ENCODE measurements at regions not wholly inside any gene's neighbourhood (a gene's known extent, or its start where the extent isn't known, plus 50 kb on each side); places are given as distances from the start of the nearest gene placed in this dataset.

DNA sequence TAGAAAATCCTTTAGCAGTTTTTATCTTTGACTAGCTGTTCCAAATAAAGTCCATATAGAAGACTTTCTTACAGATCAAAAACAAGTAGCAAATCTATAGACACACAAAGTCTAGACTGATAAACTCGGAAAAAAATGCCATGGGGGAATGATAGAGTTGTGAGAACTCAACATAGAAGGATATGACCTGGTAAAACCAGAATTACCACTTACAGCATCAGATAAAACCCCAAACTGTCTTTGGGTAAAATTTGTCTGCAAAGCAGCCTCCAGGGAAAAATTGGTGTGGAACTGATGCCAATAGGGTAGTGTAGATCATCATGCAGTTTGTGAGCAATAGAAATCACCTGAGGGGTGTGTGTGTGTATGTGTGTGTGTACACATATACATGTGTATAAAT is 579.1 kb downstream of the SPOCK3 start:
- no peak overlapping the region for H3K9ac ChIP-seq (ENCODE audit: low read depth, low read length, poor library complexity, severe bottlenecking)
- H2AFZ ChIP-seq (ENCODE audit: low read length) = no peak overlapping the region
- no peaks in the 10 kb centered on the region for H3K9me2 ChIP-seq (replicated peaks; ENCODE audit: low read depth, low read length)
- H3K4me3 ChIP-seq (ENCODE audit: low read length, poor library complexity, severe bottlenecking) = no peak overlapping the region
- no peaks in the 10 kb centered on the region for H3K9me3 ChIP-seq (ENCODE audit: insufficient read depth, low read depth, low read length)
- no peaks in the 10 kb centered on the region for H3K79me2 ChIP-seq (ENCODE audit: insufficient read depth, low read length)
- H4K20me1 ChIP-seq (ENCODE audit: insufficient read depth, low read length, poor library complexity, severe bottlenecking) = no peaks in the 10 kb centered on the region
- TF ChIP-seq EZH2phosphoT487 (IDR thresholded peaks at IDR 0.05; ENCODE audit: borderline replicate concordance) = no peak
- TF ChIP-seq, protein P1, sequence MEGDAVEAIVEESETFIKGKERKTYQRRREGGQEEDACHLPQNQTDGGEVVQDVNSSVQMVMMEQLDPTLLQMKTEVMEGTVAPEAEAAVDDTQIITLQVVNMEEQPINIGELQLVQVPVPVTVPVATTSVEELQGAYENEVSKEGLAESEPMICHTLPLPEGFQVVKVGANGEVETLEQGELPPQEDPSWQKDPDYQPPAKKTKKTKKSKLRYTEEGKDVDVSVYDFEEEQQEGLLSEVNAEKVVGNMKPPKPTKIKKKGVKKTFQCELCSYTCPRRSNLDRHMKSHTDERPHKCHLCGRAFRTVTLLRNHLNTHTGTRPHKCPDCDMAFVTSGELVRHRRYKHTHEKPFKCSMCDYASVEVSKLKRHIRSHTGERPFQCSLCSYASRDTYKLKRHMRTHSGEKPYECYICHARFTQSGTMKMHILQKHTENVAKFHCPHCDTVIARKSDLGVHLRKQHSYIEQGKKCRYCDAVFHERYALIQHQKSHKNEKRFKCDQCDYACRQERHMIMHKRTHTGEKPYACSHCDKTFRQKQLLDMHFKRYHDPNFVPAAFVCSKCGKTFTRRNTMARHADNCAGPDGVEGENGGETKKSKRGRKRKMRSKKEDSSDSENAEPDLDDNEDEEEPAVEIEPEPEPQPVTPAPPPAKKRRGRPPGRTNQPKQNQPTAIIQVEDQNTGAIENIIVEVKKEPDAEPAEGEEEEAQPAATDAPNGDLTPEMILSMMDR (conservative IDR thresholded peaks at IDR 0.05; ENCODE audit: low read length) = no peak
- no peak overlapping the region for H3K4me2 ChIP-seq (ENCODE audit: low read depth, low read length, poor library complexity, severe bottlenecking)
- H3F3A ChIP-seq (ENCODE audit: low read depth) = no peaks in the 10 kb centered on the region
- H3K36me3 ChIP-seq (ENCODE audit: insufficient read depth, low read length) = no peaks in the 10 kb centered on the region
- H3K27me3 ChIP-seq (ENCODE audit: insufficient read depth, low read length, poor library complexity, severe bottlenecking) = no peaks in the 10 kb centered on the region
- H3K4me1 ChIP-seq (ENCODE audit: insufficient read depth, low read length, poor library complexity, severe bottlenecking) = no peaks in the 10 kb centered on the region

GRCh38 chr4:166655705-166656104 is 578.6 kb downstream of the SPOCK3 start:
- no peaks in the 10 kb centered on the region for H3K36me3 ChIP-seq (ENCODE audit: insufficient read depth, low read length)
- no peaks in the 10 kb centered on the region for H3K9me2 ChIP-seq (replicated peaks; ENCODE audit: low read depth, low read length)
- H2AFZ ChIP-seq (ENCODE audit: low read length) = no peak overlapping the region
- no peaks in the 10 kb centered on the region for H3K4me1 ChIP-seq (ENCODE audit: insufficient read depth, low read length, poor library complexity, severe bottlenecking)
- no peak for TF ChIP-seq EZH2phosphoT487 (IDR thresholded peaks at IDR 0.05; ENCODE audit: borderline replicate concordance)
- TF ChIP-seq, protein P1 (conservative IDR thresholded peaks at IDR 0.05; ENCODE audit: low read length) = no peak
- no peaks in the 10 kb centered on the region for H3K9me3 ChIP-seq (ENCODE audit: insufficient read depth, low read depth, low read length)
- no peaks in the 10 kb centered on the region for H3K27me3 ChIP-seq (ENCODE audit: insufficient read depth, low read length, poor library complexity, severe bottlenecking)
- no peaks in the 10 kb centered on the region for H3K79me2 ChIP-seq (ENCODE audit: insufficient read depth, low read length)
- H3F3A ChIP-seq (ENCODE audit: low read depth) = no peaks in the 10 kb centered on the region
- H3K4me3 ChIP-seq (ENCODE audit: low read length, poor library complexity, severe bottlenecking) = no peak overlapping the region
- no peaks in the 10 kb centered on the region for H4K20me1 ChIP-seq (ENCODE audit: insufficient read depth, low read length, poor library complexity, severe bottlenecking)
- H3K9ac ChIP-seq (ENCODE audit: low read depth, low read length, poor library complexity, severe bottlenecking) = no peak overlapping the region
- H3K4me2 ChIP-seq (ENCODE audit: low read depth, low read length, poor library complexity, severe bottlenecking) = no peak overlapping the region

DNA sequence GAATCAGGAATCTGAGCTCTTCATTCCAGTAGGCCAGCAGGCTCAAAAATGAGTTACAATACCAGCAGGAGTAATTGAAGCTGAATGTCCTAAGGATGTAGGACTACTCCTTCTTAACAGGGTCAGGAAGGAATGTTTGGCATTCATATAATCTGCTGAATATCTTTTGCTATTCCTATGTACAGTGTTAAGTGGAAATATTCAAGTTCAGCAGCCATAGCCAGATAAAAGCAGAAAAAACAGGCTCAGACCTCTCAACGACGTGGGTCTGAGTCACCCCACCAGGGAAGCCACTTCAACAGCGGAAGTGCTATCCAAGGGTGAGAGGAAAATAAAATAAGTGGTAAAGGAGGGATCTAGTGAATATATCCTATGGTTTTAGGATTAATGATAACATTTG is 577.0 kb downstream of the SPOCK3 start:
- H3F3A ChIP-seq (ENCODE audit: low read depth) = no peaks in the 10 kb centered on the region
- H3K36me3 ChIP-seq (ENCODE audit: insufficient read depth, low read length) = no peaks in the 10 kb centered on the region
- H3K79me2 ChIP-seq (ENCODE audit: insufficient read depth, low read length) = no peaks in the 10 kb centered on the region
- H3K4me3 ChIP-seq (ENCODE audit: low read length, poor library complexity, severe bottlenecking) = no peak overlapping the region
- no peaks in the 10 kb centered on the region for H4K20me1 ChIP-seq (ENCODE audit: insufficient read depth, low read length, poor library complexity, severe bottlenecking)
- H3K4me1 ChIP-seq (ENCODE audit: insufficient read depth, low read length, poor library complexity, severe bottlenecking) = no peaks in the 10 kb centered on the region
- H3K4me2 ChIP-seq (ENCODE audit: low read depth, low read length, poor library complexity, severe bottlenecking) = no peak overlapping the region
- no peak overlapping the region for H2AFZ ChIP-seq (ENCODE audit: low read length)
- no peak overlapping the region for H3K9ac ChIP-seq (ENCODE audit: low read depth, low read length, poor library complexity, severe bottlenecking)
- TF ChIP-seq, protein P1 (conservative IDR thresholded peaks at IDR 0.05; ENCODE audit: low read length) = no peak
- no peak for TF ChIP-seq EZH2phosphoT487 (IDR thresholded peaks at IDR 0.05; ENCODE audit: borderline replicate concordance)
- H3K27me3 ChIP-seq (ENCODE audit: insufficient read depth, low read length, poor library complexity, severe bottlenecking) = no peaks in the 10 kb centered on the region
- H3K9me3 ChIP-seq (ENCODE audit: insufficient read depth, low read depth, low read length) = no peaks in the 10 kb centered on the region
- no peaks in the 10 kb centered on the region for H3K9me2 ChIP-seq (replicated peaks; ENCODE audit: low read depth, low read length)
